NCI-H2227 (cell line): ENCODE measurements at regions not wholly inside any gene's neighbourhood (a gene's known extent, or its start where the extent isn't known, plus 50 kb on each side); places are given as distances from the start of the nearest gene placed in this dataset.
"Not testable (repeated sequence)": the region's sequence is repeated elsewhere in the genome, so short reads cannot be mapped to it uniquely, and the experiment has no call there.

Experiments
- DNase-seq: peaks from one replicate; lab custom pipeline; 2025; ENCODE audit not compliant: unreplicated experiment; lab: John Stamatoyannopoulos, UW

DNA sequence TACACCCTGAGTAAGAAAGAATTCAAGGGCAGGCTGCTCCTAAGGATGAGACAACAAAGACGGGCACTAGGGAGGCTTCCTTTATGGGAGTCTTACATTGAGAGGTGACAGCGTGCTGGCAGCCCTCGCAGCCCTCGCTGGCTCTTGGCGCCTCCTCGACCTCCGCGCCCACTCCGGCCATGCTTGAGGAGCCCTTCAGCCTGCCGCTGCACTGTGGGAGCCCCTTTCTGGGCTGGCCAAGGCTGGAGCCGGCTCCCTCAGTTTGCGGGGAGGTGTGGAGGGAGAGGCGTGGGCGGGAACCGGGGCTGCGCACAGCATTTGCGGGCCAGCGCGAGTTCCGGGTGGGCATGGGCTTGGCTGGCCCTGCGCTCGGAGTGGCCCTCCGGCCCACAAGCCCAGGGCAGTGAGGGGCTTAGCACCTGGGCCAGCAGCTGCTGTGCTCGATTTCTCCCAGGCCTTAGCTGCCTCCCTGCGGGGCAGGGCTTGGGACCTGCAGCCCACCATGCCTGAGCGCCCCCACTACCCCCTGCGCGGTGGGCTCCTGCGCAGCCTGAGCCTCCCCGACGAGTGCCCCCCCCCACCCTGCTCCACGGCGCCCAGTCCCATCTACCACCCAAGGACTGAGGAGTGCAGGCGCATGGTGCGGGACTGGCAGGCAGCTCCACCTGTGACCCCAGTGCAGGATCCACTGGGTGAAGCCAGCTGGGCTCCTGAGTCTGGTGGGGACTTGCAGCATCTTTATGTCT, 75.3 kb downstream of the BARX1 start:
- DNase-seq: not testable (repeated sequence)

DNA sequence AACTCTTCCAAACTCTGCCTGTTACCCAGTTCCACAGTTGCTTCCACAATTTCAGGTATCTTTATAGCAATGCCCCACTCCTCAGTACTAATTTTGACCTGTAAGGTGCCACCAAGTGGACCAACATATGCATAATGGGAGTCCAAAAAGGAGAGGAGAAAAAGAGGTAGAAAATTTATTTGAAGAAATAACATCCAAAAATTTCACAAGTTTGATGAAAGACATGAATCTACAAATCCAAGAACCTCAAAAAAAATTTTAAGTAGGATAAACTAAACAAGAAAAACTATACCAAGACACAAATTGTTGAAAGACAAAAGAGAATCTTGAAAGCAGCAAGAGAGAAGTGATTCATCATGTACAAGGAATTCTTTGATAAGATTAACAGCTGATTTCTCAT, 79.8 kb downstream of the BARX1 start:
- DNase-seq: no peak

DNA sequence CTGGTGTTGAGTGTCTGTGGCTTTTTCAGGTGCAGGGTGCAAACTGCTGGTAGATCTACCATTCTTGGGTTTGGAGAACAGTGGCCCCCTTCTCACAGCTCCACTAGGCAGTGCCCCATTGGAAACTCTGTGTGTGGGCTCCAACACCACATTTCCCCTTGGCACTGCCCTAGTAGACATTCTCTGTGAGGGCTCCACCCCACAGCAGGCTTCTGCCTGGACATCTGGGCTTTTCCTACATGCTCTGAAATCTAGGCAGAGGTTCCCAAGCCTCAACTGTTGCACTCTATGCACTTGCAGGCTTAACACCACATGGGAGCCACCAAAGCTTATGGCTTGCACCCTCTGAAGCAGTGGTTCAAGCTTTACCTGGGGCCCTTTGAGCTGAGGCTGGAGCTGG, 80.9 kb downstream of the BARX1 start:
- DNase-seq: no peak

DNA sequence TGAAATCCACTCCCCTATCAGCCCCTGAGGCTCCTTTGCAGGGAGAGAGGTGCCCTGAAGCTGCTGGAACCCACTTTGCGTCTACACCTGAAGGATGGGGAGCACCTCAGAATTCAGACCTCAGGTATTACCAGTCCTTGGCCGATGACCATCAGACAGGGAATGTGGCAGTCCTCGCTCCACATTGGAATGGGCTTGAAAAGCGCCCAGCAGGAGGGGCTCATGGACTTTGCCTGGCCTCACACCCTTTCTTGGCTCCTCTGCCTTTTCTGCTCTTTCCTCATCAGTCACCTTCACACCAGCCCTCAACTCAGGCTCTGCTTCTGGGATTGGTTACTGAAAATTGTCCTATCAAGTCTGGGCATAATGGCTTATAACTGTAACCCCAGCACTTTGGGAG, 83.9 kb downstream of the BARX1 start:
- DNase-seq: no peak

DNA sequence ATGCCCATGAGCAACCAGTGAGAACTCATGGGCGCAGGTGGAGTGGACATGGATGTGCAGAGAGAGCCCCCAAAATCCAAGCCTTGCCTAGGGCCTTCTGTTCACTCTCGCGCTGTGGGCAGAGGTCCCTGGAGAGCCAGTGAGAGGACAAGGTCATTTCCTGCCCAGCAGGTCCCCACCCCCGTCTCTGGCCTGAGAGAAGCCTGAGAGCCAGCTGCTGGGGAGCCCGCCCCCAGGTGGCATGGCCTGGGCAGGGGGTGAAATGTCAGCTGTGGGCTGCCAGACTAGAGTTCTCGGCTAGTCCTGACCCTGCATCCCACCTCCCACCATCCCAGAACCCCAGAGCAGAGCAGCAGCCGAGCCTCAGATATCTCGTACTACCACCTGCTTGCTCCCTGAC, 85.3 kb downstream of the BARX1 start:
- no peak for DNase-seq

DNA sequence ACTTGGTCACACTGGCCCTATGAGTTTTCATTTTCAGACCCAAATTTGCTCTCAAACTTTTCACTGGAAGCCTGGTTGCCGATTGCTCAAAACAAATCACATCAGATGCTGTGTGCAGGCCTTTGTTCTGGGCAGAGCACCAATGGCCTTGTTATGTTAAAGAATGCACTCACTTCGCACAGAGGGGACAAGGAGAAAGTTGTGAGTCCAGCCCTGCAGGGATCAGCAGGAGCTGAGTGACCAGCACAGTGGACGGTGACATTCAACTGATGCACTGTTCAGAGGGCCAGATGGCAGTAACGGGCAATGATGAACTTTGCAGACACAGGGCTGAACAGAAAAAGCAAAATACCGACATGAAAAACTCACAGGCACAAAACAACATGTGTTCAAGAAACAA, 86.1 kb downstream of the BARX1 start:
- DNase-seq: no peak

DNA sequence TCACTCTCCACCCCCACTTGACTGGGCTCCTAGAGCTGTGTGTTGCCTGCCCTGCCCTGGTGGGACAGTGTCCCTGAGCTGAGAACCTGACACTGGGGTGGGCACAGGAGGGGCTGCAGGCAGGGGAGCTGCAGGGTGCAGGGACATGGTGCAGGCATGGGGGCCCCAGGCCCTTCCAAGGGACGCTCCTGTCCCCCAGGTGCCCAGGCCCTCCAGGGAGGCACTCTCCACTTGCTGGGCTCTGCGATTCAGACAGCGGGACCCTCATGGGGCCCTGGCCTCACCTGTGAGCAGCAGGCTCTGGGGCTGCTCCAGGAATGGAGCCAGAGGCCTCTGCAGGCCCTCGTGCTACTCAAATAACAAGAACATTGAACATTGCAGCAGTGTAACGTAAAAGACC, 89.4 kb downstream of the BARX1 start:
- no peak for DNase-seq

DNA sequence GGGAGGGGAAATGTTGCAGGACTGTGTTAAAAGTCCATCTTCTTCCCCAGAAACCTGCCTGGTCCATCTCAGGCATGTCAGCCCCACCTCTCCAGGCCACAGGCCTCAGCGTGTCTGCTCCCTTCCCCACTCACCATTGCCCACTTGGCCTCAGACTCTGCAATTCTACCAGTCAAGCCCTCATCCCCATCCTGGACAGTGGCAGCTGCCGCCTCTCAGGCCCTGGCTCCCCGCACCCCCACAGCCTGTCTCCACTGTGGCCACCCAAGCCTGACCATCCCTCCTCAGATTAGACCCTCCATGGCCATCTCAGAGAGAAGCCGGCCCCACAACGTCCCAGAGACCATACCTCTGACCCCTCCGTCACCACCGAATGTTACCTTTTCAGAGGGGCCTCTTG, 89.9 kb downstream of the BARX1 start:
- DNase-seq: no peak

DNA sequence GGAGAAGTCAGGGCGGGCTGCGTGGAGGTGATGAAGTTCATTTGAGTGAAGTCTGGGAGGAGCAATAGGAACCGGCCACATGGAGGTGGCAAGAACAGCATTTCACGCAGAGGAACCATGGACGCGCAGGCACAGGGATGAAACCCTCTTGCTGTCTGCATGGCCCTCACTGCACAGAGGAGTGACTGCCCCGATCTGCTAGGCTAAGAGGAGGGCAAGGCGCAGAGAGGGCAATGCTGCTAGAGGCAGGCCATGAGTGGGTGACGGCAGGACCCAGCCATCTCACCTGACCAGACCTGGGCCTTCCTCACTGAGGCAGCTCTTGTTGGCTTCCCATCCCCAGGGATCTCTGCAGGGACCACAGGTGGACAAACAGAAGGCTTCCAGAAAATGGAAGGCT, 90.3 kb downstream of the BARX1 start:
- DNase-seq: no peak

DNA sequence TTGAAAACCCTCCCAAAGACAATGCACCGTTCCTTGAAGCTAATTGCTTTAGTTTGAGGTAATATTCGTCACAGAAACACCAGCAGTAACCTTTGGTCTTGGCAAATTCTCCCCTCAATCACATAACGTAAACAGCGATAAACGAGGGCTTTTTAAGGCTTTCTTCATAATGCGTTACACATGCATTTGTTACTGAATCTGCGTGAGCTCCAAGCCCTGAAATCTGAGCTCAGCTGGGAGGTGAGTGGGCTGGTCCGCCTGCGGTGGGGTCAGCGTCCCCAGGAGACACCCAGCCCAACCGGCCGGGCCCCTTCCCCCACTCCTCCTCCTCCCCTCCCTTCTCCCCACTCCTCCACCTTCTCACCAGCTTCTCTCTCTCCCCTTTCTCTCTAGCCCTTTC, 91.1 kb downstream of the BARX1 start:
- no peak for DNase-seq

DNA sequence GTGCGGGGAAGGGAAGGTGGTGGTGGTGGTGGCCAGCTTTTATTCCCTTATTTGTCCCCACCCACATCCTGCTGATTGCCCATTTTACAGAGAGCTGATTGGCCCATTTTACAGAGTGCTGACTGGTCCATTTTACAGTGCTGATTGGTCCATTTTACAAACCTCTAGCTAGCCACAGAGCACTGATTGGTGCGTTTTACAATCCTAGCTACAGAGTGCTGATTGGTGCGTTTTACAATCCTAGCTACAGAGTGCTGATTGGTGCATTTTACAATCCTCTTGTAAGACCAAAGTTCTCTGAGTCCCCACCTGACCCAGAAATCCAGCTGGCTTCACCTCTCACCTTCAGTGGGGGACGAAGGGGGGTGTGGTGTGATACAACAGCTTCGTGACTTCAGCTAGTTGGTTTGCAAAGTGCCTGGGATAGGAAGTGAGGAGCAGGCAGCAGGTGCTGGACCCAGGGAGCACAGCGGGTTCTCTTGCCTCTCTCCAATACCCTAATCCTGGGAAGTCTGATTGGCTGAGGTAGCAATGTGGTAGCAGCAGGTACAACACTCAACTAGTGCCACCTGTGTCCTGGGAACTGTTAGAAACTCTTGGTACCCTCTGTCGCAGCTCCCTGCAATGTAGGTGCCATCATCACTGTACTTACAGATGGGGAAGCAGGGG, 92.1 kb downstream of the BARX1 start:
- no peak for DNase-seq

DNA sequence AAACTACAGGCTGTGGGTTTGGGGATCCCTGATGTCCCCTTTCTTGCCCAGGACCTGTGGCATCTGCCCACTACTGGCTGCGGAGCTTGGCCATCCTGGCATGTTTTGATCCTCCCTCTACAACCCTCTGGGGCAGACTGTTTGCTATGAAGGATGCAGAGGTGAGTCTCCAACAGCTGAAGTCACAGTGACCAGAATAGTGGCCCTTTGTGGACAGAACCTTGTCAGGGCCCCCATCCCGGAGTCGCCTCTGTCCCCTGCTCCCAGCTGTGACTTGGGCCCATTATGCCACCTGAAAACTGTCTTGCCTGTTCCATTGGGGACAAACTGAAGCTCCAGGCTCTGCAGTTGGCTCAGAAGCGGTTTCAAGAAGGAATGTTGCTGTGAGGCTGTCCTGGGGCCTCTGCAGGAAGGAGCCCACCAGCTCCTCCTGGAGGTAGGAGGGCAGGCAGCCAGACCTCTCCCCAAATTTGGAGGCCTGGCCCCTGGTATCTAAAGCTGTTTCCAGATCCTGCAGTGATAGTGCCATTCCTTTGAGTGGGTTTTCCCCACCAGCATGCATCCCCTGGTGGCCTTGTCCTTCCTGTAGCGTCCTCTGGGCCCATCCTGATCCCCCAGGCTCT, 93.3 kb downstream of the BARX1 start:
- DNase-seq: no peak

DNA sequence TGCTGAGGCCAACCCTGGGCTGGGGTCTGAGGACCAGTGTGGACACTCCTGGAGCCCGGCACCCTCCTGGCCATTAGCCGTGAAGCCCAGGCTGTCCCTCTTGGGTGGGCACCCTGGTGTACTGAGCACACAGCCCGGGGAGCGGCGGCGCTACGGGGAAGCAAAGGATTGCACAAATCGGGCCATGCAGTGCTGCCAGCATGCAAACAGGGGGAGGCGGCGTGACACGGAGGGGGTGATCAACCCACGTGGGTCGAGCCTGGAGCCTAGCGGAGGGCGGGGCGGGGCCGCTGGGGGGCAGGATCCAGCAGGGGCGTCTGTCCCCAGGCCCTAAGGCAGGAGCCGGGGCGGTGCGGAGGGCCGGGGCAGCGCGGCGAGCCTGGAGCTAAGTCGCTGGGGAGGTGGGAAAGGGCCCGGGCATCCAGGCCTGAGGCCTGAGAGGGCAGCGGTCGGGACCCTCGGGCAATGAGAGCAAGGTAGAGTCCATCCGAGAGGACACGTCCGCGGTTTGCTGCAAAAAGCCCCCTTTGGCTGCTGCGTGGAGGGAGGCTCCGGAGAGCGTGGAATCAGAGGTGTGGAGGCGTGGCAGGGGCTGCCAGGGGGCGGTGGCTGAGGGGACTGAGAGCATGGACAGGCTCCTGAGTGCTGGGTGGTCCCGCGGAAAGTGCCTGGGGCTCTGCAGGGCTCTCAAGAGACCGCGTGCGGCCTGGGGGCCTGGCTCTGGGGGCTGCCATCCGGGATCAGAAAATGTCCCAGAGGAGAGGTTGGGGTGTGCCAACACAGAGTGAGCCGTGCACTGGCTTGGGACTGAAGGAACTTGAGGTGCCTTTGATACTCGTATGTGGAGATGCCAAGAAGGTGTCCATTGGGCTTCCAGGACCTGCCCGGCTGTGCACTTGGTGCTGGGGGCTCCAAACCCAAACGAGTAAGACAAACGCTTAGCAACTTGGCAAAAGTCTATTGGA, 94.2 kb downstream of the BARX1 start:
- DNase-seq: peak; percentile 2

DNA sequence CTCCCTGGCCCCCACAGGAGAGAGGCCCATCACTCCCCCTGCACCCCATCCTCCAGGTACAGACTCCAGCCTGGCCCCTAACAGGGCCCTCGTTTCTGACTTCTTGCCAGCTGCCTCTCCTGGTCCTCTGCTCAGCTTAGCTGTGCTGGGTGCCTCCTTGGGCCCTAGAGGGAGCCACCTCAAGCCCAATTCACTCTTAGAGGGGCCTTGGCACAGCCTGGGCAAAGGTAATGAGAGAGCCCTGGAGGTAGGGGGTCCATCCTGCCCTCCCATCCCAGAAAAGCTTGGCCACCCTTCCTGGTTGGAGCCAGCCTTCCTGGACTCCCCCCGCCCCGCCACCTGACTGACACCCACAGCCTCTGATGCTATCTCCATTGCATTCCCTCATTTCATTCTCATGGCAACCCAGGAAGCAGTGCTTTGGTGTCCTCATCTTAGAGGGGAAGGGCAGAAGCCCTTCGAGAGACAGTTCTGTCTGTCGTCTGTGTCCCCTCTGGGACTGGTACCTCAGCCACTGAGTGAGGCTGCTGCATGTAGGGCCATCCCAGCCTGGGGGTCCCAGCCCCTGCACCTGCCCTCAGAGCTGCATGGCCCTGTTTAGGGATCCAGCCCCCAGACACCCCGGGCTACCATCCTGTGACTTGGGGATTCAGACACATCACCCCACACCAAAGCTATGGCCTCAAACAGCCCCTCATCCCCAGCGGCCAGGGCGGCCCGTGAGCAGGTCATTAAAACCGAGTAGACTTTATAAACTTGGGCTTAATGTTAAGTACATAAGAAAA, 95.5 kb downstream of the BARX1 start:
- DNase-seq: no peak

DNA sequence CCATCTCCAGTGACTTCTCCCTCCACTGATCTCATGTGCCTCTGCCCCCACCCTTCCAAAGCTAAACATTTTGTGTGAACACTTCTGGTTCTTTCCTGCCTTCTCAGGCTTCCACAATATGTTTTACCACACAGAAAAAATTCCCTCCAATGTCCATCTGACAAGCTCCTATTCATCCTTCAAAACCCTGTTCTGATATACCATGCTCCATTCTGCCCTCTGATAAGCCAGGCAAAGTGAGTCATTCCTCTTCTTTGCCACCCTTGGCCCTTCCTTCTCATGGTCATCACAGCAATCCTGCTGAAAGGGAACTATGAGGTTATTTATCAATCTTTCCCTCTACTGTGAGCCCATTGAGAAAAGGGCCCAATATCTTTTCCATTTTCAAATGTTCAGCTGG, 97.6 kb downstream of the BARX1 start:
- DNase-seq: no peak

DNA sequence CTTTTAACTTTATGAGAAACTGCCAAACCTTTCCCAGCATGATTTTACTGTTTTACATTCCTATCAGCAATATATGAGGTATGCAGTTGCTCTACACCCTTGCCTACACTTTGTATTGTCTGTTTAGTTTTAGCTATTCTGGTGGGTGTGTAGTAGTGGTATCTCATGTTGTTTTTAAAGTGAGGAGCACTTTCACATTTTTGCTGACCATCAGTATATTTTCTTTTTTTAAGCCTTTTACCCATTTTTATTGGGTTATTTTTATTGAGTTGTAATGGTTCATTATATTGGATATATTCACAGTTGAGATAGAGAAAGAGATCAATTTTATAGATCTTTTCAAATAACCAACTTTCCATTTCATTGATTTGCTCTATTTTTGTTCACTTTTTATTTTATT, 102.4 kb downstream of the BARX1 start:
- no peak for DNase-seq

DNA sequence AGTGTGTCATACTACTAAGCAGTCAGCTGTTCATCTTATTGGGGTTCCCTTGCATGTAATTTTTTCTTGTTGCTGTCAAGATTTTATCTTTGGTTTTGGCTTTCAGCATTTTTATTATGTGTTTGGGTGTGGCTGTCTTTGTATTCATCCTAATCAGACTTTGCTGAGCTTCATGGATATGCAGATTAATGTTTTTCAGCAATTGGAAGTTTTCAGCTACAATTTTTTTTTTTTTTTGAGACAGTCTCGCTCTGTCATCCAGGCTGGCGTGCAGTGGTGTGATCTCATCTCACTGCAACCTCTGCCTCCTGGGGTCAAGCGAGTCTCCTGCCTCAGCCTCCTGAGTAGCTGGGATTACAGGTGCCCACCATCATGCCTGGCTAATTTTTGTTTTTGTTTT, 108.8 kb downstream of the BARX1 start:
- DNase-seq: no peak

DNA sequence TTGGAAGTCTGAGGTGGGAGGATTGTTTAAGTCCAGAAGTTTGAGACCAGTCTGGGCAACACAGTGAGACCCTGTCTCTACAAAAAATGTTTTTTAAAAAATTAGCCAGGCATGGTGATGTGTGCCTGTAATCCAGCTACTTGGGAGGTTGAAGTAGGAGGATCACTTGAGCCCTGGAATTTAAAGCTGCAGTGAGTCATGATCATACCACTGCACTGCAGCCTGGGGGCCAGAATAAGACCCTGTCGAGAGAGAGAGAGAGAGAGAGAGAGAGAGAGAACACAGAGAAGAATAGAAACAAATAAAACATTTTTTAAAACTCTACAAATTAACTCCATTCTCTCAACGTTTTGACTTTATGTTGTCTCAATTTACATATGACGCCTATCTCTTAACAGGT, 111.8 kb downstream of the BARX1 start:
- DNase-seq: no peak

DNA sequence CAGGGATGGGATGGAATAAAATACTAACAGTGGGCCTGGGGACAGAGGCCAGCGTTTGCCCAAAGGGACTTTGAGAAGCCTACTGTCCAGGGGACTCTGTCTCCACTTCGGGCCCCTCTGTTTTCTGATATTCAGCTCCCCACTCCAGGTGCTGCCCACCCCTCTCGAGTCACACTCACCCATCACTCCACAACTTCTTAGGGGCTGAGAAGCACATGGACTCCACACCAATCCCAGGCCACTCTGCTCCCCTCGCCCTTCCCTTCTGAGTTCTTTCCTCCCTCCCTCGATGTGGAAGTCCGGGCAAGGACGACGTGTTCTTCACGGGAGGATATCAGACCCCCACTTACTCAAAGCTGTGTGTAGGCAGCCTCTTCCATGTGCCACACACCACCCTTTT, 124.5 kb downstream of the BARX1 start:
- no peak for DNase-seq

DNA sequence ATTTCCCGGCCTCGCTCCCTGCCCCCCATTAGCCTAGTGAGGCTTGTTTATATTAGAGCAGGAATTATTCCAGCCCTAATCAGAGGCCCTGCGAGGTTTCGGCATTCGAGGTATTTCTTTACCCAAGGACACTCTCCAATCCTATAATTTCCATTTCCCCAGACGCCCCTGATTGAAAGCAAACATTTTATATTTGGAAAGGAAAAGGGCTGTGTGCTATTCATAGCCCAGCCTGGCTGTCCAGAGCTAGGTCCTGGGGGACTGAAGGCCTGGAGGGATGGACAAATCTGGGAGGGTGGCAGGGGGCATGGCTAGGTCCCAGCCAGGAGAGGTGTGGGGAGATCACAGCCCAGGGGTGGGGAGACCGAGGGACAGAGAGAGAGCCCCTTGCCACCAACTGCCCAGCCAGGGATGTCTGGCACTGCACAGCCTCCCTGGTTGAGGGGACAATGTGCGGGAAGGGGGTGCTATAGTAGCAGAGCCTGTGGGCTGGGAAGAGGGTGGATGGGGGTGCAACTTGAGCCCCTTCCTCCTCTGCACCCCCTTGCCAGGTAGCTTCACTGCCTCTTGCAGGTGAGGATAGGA, 125.1 kb downstream of the BARX1 start:
- no peak for DNase-seq
